ENCODE measurements at regions not wholly inside any gene's neighbourhood (a gene's known extent, or its start where the extent isn't known, plus 50 kb on each side); places are given as distances from the start of the nearest gene placed in this dataset.

DNA sequence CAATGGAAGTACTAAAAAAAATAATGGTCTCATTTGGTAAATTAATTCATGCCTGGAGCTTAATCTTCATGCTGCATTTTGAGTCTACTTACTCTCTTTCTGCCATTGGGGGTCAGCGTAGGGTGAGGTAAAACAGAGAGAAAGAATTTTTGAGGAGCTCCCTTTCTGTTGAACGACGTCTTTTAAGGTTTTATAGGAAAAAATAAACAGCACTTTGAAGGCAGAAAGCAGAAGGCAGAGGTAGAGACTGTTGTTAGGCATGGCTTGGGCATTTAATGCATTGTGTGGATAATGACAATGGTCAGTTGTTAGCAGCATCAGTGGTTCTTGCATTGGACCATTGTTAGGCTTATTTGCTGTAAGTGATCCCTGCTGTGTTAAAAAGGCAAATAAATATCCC lies 557.2 kb upstream of the STXBP6 start:
- TF ChIP-seq, protein P1, sequence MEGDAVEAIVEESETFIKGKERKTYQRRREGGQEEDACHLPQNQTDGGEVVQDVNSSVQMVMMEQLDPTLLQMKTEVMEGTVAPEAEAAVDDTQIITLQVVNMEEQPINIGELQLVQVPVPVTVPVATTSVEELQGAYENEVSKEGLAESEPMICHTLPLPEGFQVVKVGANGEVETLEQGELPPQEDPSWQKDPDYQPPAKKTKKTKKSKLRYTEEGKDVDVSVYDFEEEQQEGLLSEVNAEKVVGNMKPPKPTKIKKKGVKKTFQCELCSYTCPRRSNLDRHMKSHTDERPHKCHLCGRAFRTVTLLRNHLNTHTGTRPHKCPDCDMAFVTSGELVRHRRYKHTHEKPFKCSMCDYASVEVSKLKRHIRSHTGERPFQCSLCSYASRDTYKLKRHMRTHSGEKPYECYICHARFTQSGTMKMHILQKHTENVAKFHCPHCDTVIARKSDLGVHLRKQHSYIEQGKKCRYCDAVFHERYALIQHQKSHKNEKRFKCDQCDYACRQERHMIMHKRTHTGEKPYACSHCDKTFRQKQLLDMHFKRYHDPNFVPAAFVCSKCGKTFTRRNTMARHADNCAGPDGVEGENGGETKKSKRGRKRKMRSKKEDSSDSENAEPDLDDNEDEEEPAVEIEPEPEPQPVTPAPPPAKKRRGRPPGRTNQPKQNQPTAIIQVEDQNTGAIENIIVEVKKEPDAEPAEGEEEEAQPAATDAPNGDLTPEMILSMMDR (IDR thresholded peaks at IDR 0.05): no peak
- TF ChIP-seq POLR2A (IDR thresholded peaks at IDR 0.05) (no peak), EP300 (IDR thresholded peaks at IDR 0.05) (no peak)
